Colonic mucosa (tissue), 4 donors: ENCODE measurements at regions not wholly inside any gene's neighbourhood (a gene's known extent, or its start where the extent isn't known, plus 50 kb on each side); places are given as distances from the start of the nearest gene placed in this dataset.
"Not testable (repeated sequence)": the region's sequence is repeated elsewhere in the genome, so short reads cannot be mapped to it uniquely, and the experiment has no call there.

Source experiments
- DNase-seq: peaks from one replicate; pipeline ENCODE4 v3.0.0-alpha.2; 2020
- H3K27ac ChIP-seq: fragments of 200-600 bp; one replicate; pipeline ENCODE4 v1.8.0; 2021
- H3K27me3 ChIP-seq: fragments of 200-600 bp; one replicate; pipeline ENCODE4 v1.8.0; 2021
- H3K36me3 ChIP-seq: fragments of 200-600 bp; one replicate; pipeline ENCODE4 v1.8.0; 2021
- H3K4me1 ChIP-seq: fragments of 200-600 bp; one replicate; pipeline ENCODE4 v1.8.0; 2021; ENCODE audit warnings: mild to moderate bottlenecking
- H3K4me3 ChIP-seq: fragments of 200-600 bp; one replicate; pipeline ENCODE4 v1.8.0; 2021
- H3K9ac ChIP-seq, 2 donors: one replicate each; pipeline ENCODE4 v1.7.0; 2013; ENCODE audit warnings: control low read depth in 2 of 2, low read depth in 2 of 2, low read length in 2 of 2
- H3K9me3 ChIP-seq: fragments of 200-600 bp; one replicate; pipeline ENCODE4 v1.8.0; 2021
- intact Hi-C: fragments of 100-400 bp; cut with DNase I; formaldehyde crosslinking; loops from one replicate; pipeline ENCODE4 v1.14.1; 2022
- TF ChIP-seq, protein P1 (sequence below): fragments of 200-600 bp; IDR thresholded peaks from one replicate; pipeline ENCODE4 v1.8.0; 2022; ENCODE audit warnings: antibody characterized with exemption, mild to moderate bottlenecking
- donor health status: healthy.
- donor health status: DM: no; HTN: no; CAD: no.
- donor health status: DM: no; HTN: no; CAD: no.

DNA sequence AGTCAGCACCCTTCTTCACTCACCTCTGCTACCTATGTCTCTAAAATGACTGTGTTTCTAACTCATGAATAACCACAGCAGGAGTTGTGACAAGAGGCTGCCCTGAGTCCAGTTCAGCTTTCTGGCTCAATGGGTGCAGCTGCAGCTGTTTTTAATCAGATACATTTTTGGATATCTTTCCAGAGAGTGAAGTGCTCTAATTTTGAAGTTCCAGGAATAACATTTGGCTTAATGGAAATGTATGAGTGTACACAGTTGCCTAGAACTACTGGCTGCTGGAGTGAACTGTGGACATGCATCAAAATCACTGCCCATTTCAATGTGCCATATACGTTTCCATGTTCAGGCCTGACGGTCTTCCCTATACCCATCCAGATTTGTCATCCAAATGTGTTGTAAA lies 769.5 kb upstream of the ANO3 start:
- TF ChIP-seq, protein P1, sequence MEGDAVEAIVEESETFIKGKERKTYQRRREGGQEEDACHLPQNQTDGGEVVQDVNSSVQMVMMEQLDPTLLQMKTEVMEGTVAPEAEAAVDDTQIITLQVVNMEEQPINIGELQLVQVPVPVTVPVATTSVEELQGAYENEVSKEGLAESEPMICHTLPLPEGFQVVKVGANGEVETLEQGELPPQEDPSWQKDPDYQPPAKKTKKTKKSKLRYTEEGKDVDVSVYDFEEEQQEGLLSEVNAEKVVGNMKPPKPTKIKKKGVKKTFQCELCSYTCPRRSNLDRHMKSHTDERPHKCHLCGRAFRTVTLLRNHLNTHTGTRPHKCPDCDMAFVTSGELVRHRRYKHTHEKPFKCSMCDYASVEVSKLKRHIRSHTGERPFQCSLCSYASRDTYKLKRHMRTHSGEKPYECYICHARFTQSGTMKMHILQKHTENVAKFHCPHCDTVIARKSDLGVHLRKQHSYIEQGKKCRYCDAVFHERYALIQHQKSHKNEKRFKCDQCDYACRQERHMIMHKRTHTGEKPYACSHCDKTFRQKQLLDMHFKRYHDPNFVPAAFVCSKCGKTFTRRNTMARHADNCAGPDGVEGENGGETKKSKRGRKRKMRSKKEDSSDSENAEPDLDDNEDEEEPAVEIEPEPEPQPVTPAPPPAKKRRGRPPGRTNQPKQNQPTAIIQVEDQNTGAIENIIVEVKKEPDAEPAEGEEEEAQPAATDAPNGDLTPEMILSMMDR: no peak
- no peak overlapping the region for H3K27ac ChIP-seq
- no peaks in the 10 kb centered on the region for H3K27me3 ChIP-seq
- no peaks in the 10 kb centered on the region for H3K4me1 ChIP-seq
- no peak overlapping the region for H3K4me3 ChIP-seq
- intact Hi-C loops: no loop called here
- no peaks in the 10 kb centered on the region for H3K36me3 ChIP-seq
- H3K9ac ChIP-seq: no peak overlapping the region
- no peak for DNase-seq
- no peaks in the 10 kb centered on the region for H3K9me3 ChIP-seq

DNA sequence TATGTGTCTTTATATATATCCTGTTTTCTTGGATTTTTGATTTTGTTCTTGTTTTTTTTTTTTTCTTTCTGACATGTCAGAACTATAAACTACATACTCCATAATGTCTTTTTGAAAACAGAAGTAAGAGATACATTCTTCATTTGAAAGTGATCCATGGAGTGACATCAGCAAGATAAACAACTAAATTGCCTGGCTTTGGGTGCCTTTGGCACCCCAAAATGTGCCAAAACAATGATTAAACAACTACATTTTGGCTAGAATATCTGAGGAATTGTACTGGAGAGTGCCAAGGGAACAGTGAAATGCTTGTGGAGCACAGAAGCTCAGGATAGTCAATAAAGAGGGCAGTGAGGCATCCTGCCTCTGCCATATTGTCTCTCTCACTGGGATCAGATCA lies 766.1 kb upstream of the ANO3 start:
- H3K4me1 ChIP-seq: no peaks in the 10 kb centered on the region
- H3K9me3 ChIP-seq: no peaks in the 10 kb centered on the region
- TF ChIP-seq, protein P1: no peak
- no peak overlapping the region for H3K9ac ChIP-seq
- intact Hi-C loops: no loop called here
- no peak for DNase-seq
- H3K27me3 ChIP-seq: no peaks in the 10 kb centered on the region
- no peaks in the 10 kb centered on the region for H3K36me3 ChIP-seq
- no peak overlapping the region for H3K27ac ChIP-seq
- H3K4me3 ChIP-seq: no peak overlapping the region

DNA sequence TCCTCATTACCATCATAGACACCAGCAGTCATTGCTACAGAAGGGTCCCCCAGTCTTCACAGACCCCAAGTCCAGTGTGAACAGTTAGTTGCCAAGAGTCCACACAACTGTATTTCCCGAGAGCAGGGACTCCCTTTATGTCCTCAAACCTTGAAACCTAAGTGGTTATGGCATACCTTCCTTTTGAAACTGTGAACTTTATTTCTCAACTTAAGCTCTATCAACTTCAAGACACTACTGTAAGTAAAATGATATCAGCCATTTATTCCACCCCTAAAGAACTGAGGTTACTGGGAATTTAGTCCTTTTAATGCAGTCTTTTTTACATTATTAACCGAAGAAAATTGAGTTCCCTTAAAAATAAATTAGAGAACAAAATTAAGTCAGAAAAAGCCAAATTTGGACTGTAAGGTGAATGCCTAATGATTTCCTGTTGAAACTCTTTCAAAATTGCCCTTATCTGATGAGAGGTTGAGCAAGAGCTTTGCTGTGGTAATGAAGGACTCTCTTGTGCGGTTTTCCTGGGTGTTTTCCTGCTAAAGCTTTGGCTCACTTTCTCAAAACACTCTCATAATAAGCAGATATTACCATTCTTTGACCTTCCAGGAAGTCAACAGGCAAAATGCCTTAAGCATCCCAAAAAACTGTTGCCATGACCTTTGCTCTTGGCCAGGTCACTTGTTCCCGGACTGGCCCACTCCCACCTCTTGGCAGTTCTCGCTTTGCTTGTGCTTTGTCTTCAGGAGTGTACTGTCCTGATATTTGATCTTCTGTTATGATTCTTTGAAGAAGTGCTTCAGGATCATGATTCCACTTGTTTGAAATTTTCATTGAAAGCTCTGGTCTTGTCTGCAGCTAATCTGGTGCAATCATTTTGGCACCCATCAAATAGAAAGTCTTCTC lies 765.4 kb upstream of the ANO3 start:
- TF ChIP-seq, protein P1: no peak
- Histone ChIP-seq H3K9me3 (no peaks in the 10 kb centered on the region), H3K4me1 (no peaks in the 10 kb centered on the region), H3K4me3 (no peak overlapping the region), H3K27me3 (no peaks in the 10 kb centered on the region), H3K27ac (no peak overlapping the region), H3K9ac (no peak overlapping the region), H3K36me3 (no peaks in the 10 kb centered on the region)
- DNase-seq: no peak
- intact Hi-C loops: no loop called here

DNA sequence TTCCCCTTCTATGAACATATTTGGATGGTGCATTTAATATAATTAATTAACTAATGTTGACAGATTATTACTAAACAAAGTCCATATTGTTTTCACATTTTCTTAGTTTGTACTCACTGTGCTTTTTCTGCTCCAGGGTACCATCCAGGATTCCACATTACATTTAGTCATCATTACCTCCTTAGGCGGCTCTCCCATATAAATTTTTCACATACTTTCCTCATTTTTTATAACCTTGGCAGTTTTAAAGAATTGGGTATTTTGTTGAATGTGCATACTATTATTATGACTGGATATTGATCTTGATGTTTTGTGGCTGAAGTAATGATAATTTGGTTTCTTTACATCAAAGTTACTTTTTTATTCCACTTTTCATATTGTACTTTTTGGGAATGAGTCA lies 755.6 kb upstream of the ANO3 start:
- no peaks in the 10 kb centered on the region for H3K4me1 ChIP-seq
- TF ChIP-seq, protein P1: no peak
- H3K9ac ChIP-seq: no peak overlapping the region
- no peaks in the 10 kb centered on the region for H3K27me3 ChIP-seq
- no peak overlapping the region for H3K27ac ChIP-seq
- H3K36me3 ChIP-seq: no peaks in the 10 kb centered on the region
- H3K9me3 ChIP-seq: no peaks in the 10 kb centered on the region
- DNase-seq: no peak
- H3K4me3 ChIP-seq: no peak overlapping the region
- intact Hi-C loops: no loop called here

DNA sequence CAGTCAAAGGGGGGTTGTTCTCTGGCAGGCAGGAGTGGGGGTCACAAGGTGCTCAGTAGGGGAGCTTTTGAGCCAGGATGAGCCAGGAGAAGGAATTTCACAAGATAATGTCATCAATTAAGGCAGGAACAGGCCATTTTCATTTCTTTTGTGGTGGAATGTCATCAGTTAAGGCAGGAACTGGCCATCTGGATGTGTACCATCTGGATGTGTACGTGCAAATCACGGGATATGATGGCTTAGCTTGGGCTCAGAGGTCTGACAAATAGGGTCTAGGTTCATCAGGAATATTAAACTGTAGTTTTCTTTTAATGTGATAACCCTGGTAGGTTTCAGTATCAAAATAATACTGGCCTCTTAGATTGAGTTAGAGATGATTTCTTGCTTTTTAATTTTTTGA lies 752.4 kb upstream of the ANO3 start:
- H3K4me1 ChIP-seq, H3K36me3 ChIP-seq, H3K27ac ChIP-seq, intact Hi-C loops, H3K9ac ChIP-seq, H3K27me3 ChIP-seq, H3K9me3 ChIP-seq, DNase-seq, H3K4me3 ChIP-seq: not testable (repeated sequence)

DNA sequence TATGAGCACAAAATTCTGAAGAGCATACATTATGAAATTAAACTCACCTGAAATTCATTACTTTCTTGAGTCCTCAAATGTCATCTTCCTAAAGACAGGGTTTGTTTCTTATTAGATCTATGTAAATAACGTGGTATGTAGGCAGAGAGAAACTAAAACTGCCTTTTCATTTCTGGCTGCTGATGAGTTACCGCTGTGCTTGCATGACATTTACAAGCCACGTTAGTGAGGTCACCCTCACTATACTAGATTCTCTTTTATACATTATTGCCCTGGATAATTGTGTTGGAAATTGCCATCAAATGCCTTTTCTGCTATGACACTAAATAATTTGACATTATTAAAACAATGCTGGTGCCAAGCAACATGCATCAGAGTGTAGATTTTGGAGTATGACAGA lies 748.3 kb upstream of the ANO3 start:
- H3K4me1 ChIP-seq: no peaks in the 10 kb centered on the region
- H3K9ac ChIP-seq: no peak overlapping the region
- DNase-seq: no peak
- H3K27me3 ChIP-seq: no peaks in the 10 kb centered on the region
- intact Hi-C loops: no loop called here
- no peak overlapping the region for H3K4me3 ChIP-seq
- H3K36me3 ChIP-seq: no peaks in the 10 kb centered on the region
- H3K9me3 ChIP-seq: no peaks in the 10 kb centered on the region
- no peak overlapping the region for H3K27ac ChIP-seq
- TF ChIP-seq, protein P1: no peak
